Left ventricle myocardium inferior (tissue), 1 donor: ENCODE measurements at regions not wholly inside any gene's neighbourhood (a gene's known extent, or its start where the extent isn't known, plus 50 kb on each side); places are given as distances from the start of the nearest gene placed in this dataset.

Experiments
- DNase-seq: peaks from one replicate; pipeline ENCODE4 v3.0.0-alpha.2; 2020
- H3K27ac ChIP-seq: fragments of 200-600 bp; replicated peaks from 2 replicates; pipeline ENCODE4 v1.8.0; 2021
- H3K27me3 ChIP-seq: fragments of 200-600 bp; 2 replicates; pipeline ENCODE4 v1.8.0; 2021; ENCODE audit warnings: low read depth
- H3K36me3 ChIP-seq: fragments of 200-600 bp; 2 replicates; pipeline ENCODE4 v1.8.0; 2021
- H3K4me1 ChIP-seq: fragments of 200-600 bp; 2 replicates; pipeline ENCODE4 v1.8.0; 2021
- H3K4me3 ChIP-seq: fragments of 200-600 bp; 2 replicates; pipeline ENCODE4 v1.8.0; 2021; ENCODE audit warnings: mild to moderate bottlenecking, moderate library complexity
- H3K9me3 ChIP-seq: fragments of 200-600 bp; replicated peaks from 2 replicates; pipeline ENCODE4 v1.8.0; 2021
- intact Hi-C: fragments of 100-400 bp; cut with micrococcal nuclease; formaldehyde crosslinking; loops from one replicate; pipeline ENCODE4 v1.11.0; 2022
- TF ChIP-seq, protein P1 (sequence below): fragments of 200-600 bp; IDR thresholded peaks from 2 replicates; pipeline ENCODE4 v1.8.0; 2021; ENCODE audit warnings: antibody characterized with exemption, mild to moderate bottlenecking, borderline replicate concordance
- donor health status: DM: no; HTN: yes; CAD: no; lungs with severe emphysema.

DNA sequence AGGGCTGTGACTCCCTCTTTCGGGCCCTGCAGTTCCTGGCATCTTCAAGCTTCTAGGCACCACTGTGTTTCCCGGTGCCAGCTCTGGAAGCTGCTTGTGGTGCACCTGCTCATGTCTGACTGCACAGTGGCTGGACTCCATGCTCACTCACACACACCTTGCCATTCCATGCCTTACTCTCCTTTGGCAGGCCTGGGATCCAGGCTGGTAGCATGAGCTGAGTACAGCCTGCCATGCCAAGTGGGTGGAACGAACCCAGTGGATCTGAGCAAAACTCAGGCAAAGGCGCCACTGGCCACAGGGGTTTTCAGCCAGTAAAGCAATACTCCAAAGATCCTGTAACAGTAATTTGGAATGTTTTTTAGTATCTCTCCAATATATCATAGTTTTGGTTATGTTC lies 902.7 kb upstream of the USP15 start:
- Histone ChIP-seq H3K27ac (no peak overlapping the region), H3K9me3 (no peaks in the 10 kb centered on the region), H3K27me3 (no peaks in the 10 kb centered on the region), H3K4me3 (no peak overlapping the region), H3K36me3 (no peaks in the 10 kb centered on the region), H3K4me1 (no peaks in the 10 kb centered on the region)
- TF ChIP-seq, protein P1, sequence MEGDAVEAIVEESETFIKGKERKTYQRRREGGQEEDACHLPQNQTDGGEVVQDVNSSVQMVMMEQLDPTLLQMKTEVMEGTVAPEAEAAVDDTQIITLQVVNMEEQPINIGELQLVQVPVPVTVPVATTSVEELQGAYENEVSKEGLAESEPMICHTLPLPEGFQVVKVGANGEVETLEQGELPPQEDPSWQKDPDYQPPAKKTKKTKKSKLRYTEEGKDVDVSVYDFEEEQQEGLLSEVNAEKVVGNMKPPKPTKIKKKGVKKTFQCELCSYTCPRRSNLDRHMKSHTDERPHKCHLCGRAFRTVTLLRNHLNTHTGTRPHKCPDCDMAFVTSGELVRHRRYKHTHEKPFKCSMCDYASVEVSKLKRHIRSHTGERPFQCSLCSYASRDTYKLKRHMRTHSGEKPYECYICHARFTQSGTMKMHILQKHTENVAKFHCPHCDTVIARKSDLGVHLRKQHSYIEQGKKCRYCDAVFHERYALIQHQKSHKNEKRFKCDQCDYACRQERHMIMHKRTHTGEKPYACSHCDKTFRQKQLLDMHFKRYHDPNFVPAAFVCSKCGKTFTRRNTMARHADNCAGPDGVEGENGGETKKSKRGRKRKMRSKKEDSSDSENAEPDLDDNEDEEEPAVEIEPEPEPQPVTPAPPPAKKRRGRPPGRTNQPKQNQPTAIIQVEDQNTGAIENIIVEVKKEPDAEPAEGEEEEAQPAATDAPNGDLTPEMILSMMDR: no peak
- intact Hi-C loops: no loop called here
- no peak for DNase-seq

DNA sequence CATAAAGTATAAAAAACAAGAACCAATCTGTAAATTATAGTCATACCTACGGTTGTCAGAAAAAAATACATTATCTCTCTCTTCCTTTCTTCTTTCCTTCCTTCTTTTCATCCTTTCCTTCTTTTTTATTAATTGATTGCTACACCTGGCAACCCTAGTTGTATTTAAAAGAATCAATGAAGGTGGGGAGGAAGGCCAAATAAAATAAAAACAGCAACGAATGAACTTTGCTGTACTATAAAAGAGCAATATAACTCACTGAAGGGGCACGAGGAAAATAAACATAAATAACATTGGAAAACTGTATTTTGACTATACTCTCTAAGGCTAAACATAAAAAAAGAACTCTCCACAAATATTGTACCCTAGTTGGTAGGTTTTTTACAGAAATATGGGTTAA lies 898.2 kb upstream of the USP15 start:
- H3K27me3 ChIP-seq: no peaks in the 10 kb centered on the region
- H3K27ac ChIP-seq: no peak overlapping the region
- no peak for DNase-seq
- no peaks in the 10 kb centered on the region for H3K4me1 ChIP-seq
- intact Hi-C loops: no loop called here
- H3K9me3 ChIP-seq: no peaks in the 10 kb centered on the region
- no peak overlapping the region for H3K4me3 ChIP-seq
- H3K36me3 ChIP-seq: no peaks in the 10 kb centered on the region
- TF ChIP-seq, protein P1: no peak

DNA sequence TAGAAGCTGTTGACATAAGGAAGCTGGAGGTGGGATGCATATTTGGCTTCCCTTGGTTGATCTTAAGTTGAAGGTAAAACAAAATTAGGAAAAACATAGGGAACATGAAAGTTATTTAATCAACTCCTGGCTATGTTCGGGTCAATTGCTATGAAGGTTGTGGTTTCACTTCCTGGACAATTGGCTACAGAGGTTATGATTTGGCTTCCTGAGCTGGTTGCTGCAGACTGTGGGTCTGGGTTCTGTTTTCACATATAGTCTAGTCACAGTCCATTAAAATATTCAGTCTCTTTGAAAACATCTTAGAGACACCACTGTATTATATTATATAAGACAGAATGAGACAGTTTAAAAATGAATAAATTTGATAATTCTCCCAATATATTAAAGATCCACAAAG lies 895.2 kb upstream of the USP15 start:
- intact Hi-C loops: no loop called here

DNA sequence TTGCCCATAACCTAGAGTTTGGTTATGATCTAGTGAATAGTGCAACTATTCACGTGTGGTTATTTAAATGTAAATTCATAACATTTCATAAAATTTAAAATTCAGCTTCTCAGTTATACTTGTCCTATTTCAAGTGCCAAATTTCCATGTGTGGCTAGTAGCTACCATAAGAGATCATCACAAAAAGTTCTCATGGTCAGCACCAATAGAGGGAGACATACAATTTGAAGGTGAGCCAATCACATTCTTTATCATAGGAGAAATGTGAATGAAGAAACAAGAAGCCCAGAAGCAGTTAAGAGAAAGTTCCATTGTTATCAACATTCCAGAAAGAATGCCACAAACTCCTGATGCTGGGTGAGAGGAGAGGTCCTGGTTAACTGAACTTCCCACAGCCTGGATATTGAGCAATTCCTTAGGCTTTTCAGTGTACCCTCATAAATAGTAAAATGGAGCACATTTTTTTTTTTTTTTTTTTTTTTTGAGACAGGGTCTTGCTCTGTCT lies 892.9 kb upstream of the USP15 start:
- no peak overlapping the region for H3K4me3 ChIP-seq
- no peaks in the 10 kb centered on the region for H3K36me3 ChIP-seq
- H3K27ac ChIP-seq: no peak overlapping the region
- H3K9me3 ChIP-seq: no peaks in the 10 kb centered on the region
- no peaks in the 10 kb centered on the region for H3K4me1 ChIP-seq
- no peak for DNase-seq
- TF ChIP-seq, protein P1: no peak
- intact Hi-C loops: no loop called here
- no peaks in the 10 kb centered on the region for H3K27me3 ChIP-seq

More for the DNA sequence above, 895.2 kb upstream of the USP15 start:
- no peak for DNase-seq
- no peak overlapping the region for H3K4me3 ChIP-seq
- no peaks in the 10 kb centered on the region for H3K27me3 ChIP-seq
- no peaks in the 10 kb centered on the region for H3K9me3 ChIP-seq
- no peak overlapping the region for H3K27ac ChIP-seq
- no peaks in the 10 kb centered on the region for H3K4me1 ChIP-seq
- H3K36me3 ChIP-seq: no peaks in the 10 kb centered on the region
- TF ChIP-seq, protein P1: no peak

- Histone ChIP-seq H3K27ac (no peak overlapping the region), H3K4me3 (no peak overlapping the region), H3K27me3 (no peaks in the 10 kb centered on the region), H3K36me3 (no peaks in the 10 kb centered on the region), H3K9me3 (no peaks in the 10 kb centered on the region), H3K4me1 (no peaks in the 10 kb centered on the region)
- DNase-seq: no peak
- TF ChIP-seq, protein P1: no peak
- intact Hi-C loops: no loop called here
These were observed 890.8 kb upstream of the USP15 start for GRCh38 chr12:61369241-61369910.
